Stimulated activated CD8-positive, alpha-beta memory T cell treated with anti-CD3 and anti-CD28 coated beads, Interleukin-4, amount 100 ng/mL, for 4 hours (primary cell): ENCODE measurements at regions not wholly inside any gene's neighbourhood (a gene's known extent, or its start where the extent isn't known, plus 50 kb on each side); places are given as distances from the start of the nearest gene placed in this dataset.
"Not testable (repeated sequence)": the region's sequence is repeated elsewhere in the genome, so short reads cannot be mapped to it uniquely, and the experiment has no call there.

ENCODE experiments used
- DNase-seq, 2 donors: peaks; one replicate each; pipeline ENCODE4 v3.0.0-alpha.2; 2020; ENCODE audit warnings: low read depth in 2 of 2, low spot score in 1 of 2

GRCh38 chr22:46040471-46041465 lies 63.8 kb upstream of the WNT7B start:
- no peak for DNase-seq

DNA sequence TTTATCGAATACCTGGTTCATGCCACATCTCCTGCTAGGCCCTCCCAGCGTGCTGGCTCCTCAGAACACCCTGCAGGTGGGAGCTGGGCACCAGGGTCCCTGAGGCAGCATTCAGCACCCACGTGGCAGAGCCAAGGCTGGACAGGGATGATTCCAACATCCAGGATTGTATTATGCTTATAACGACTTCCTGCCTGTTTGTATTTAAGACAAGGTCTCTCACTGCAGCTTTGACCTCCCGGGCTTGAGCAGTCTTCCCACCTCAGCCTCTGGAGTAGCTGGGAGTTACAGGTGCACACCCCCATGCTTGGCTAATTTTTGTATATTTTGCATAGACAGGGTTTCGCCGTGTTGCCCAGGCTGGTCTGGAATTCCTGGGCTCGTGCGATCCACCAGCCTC lies 64.7 kb upstream of the WNT7B start:
- DNase-seq: no peak

DNA sequence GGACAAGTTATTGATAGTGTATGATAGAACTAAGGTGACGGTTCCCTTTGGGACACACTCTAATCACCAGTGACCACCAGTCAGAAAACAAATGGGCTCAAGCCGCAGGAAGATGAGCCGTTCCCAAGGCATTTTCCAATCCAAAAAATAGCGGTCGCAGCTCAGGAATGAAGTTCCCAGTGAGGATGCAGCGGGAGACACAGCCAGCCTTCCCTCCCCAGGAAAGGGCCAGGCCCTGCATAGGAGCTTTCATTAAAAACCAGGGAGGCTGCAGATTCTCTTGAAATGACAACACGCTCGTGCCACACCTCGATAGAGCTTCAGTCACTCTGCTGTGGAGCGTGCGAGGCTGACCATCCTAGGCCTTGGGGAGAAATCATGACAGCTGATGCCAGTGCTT lies 65.8 kb upstream of the WNT7B start:
- DNase-seq: no peak

DNA sequence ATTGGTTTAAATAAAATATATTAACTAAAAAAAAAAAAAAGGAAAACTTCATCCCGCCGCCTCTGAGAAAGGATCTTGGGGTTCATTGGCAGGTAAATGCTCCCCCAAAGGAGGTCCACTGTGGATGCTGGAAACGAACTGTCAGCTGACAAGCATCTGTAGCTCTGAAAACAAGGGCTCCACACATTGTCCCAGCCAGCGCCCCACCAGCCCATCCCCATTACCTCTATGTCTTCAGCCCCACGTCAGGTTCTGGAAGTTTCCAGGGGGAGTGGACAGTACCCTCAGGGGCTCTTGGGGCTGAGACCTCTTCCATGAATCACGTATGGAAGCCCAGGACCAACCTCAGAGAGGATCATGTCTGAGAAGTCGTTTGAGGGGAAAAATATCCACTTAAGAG lies 66.4 kb upstream of the WNT7B start:
- DNase-seq: no peak

- DNase-seq: no peak
Observed at GRCh38 chr22:46043816-46044620, 67.1 kb upstream of the WNT7B start.

DNA sequence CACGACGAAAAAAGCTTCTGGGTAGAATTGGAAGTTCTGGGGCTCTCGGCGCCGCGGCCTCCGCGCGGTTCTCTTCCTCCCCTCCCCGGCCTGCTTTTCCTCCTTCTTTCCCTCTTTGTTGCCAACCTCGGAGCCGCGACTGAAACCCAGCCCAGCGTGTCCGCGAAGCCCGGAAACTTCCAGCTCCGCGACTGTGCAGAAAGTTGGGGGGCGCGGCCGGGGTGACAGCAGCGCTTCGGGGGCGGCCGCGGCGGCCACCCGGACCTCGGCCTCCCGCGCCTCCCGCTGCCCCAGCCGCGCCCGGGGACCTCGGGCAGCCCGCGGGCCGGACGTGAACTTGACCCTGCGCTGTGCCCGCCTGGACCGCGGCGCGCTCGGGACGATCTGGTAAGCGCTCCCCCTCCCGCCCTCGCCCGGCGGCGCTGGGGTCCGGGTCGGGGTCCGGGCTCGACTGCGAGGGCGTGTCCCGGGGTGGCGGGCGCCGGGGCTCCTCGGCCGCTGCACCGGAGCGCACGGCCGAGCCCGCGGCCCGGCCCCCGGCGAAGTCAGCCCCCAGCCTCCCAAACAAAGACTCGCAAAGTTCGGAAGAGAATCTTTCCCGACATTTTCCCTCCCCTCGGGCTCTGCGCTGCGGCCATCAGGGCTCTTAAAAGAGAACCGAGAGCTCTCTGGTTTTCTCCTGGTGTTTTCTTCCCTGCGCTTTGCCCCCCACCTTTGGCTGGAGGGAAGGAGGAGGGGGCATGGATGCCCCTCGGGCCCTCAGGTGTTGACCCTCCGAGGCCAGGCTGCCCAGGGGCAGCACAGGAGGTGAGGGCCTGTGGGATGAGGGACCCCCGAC lies 67.9 kb upstream of the WNT7B start:
- no peak for DNase-seq

- no peak for DNase-seq
Observed at GRCh38 chr22:46045459-46046298, 68.7 kb upstream of the WNT7B start.

GRCh38 chr22:46046299-46046685 lies 69.3 kb upstream of the WNT7B start:
- DNase-seq: no peak

DNA sequence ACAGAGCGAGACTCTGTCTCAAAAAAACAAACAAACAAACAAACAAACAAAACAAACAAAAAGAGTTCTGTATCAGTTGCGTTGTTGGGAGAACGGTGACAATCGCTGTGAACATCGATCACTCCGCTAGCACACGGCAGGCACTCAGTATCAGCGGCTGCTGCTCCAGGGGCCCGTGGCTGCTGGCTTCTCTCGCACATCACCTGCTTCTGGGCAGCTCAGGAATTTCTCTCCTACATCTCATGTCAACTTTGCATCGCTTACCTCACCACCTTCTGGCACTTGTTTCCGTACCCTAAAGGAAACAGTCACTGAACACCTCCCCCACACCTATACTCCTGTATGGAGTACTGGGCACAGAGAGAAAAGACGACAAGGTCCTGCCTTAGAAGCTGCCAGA lies 70.3 kb upstream of the WNT7B start:
- no peak for DNase-seq

- DNase-seq: no peak
Observed at GRCh38 chr22:46047841-46048595, 71.1 kb upstream of the WNT7B start.

DNA sequence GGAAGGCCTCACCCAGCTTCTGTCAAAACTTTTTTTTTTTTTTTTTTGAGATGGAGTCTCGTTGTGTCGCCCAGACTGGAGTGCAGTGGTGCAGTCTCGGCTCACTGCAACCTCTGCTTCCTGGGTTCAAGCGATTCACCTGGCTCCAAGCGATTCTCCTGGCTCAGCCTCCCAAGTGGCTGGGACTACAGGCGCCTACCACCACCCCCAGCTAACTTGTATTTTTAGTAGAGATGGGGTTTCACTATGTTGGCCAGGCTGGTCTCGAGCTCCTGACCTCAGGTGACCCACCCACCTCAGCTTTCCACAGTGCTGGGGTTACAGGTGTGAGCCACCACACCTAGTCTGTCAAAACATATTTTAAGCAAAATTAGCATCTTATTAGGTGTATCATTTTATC lies 71.7 kb upstream of the WNT7B start:
- not testable (repeated sequence) for DNase-seq

GRCh38 chr22:46049726-46050450 lies 72.9 kb upstream of the WNT7B start:
- no peak for DNase-seq

DNA sequence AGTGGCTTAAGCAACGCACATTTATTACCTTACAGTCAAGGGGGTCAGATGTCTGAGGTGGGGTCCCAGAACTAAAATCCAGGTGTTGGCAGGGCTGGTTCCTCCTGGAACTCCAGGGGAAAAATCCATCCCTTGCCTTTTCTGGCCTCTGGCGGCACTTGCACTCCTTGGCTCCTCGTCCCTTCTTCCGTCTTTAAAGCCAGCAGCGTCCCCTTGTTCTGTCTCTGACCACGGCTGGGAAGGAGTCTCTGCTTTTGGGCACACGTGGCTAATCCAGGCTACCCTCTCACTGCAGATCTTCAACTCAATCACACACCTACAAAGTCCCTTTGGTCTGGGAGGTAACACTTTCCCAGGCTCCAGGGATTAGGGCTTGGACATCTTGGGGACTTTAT lies 73.5 kb upstream of the WNT7B start:
- no peak for DNase-seq

DNA sequence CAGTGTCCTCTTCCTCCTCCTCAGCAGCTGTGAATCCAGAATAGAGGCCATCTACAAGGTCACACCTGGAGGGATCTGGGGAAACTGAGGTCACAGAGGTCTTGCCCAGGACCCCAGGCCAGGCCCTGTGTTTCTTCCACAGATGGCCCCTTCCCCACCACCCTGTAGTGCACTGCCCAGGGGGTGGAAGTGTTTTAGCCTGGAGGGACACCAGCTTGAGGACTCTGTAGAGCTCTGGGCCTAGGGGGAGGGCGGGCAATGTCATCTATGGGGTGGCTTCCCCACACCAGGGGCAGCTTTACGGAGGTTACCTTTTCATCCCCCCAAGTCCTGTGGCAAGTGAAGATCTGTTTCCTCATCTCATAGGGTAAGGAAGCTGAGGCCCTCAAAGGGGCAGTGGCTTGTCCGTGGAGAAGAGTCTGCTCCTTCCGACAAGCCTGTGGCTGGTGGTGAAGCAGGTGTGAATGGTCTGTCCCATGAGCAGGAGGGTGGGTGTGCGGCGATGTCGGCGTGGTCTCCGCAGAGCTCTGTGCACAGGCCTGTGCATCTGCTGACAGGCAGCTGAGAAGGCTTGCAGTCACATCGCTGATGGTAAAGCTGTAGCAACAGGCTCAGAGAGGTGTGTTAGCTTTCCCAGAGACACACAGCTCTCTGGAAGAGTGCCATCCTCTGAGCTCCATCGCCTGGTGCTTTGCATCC lies 74.1 kb upstream of the WNT7B start:
- no peak for DNase-seq

GRCh38 chr22:46051646-46052045 lies 74.7 kb upstream of the WNT7B start:
- no peak for DNase-seq

DNA sequence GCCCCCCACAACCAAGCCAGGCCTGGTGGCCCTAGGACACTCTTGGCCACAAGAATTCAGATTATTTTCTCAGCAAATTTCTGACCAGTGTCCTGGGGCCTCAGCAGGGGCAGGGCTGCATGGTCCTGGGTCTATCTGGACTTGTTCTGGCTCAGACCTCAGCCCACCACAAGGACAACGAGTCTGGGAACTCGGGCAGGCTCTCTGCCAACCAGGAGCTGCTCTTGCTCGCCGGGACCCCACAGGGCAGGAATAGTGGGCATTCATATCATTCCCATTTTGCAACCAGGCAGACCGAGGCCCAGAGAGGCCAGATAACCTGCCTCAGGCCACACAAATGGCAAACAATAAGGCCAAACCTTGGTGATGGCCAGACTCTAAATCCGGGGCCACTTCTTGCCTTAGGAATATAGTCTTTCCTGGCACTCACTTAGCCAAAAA lies 75.4 kb upstream of the WNT7B start:
- DNase-seq: no peak

- DNase-seq: no peak
Observed at GRCh38 chr22:46052801-46053562, 76.0 kb upstream of the WNT7B start.
